Activated CD4-positive, alpha-beta T cell treated with anti-CD3 and anti-CD28 coated beads for 24 hours (primary cell): ENCODE measurements at regions not wholly inside any gene's neighbourhood (a gene's known extent, or its start where the extent isn't known, plus 50 kb on each side); places are given as distances from the start of the nearest gene placed in this dataset.

Experiments
- DNase-seq, 2 donors: peaks; one replicate each; pipeline ENCODE4 v3.0.0-alpha.2; 2020; ENCODE audit warnings: low read depth in 2 of 2

DNA sequence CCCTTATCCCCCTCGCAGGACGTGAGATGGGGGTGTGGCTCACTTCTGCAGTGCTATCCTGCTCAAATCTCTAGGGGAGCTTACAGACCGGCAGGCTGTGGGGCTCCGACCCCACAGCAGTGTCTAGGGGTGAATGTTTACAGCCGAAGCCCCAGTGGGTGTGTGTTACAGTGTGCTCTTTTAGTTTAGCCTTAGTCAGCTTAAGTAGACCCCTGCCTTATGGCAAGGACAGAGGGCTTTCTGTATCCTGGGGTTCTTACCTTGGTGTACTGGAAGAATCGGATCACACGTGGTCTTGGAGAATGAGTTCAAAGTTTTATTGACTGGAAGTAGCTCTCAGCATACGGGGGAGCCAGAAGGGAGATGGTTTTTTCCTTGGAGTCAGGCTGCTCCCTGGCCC is 348.2 kb upstream of the GYPC start:
- DNase-seq = no peak

- no peak for DNase-seq
Observed at GRCh38 chr2:126309185-126309584, 346.8 kb upstream of the GYPC start.

- no peak for DNase-seq
Observed at GRCh38 chr2:126312579-126312978, 343.4 kb upstream of the GYPC start.

- DNase-seq = no peak
Observed at GRCh38 chr2:126315828-126316227, 340.1 kb upstream of the GYPC start.

GRCh38 chr2:126317790-126318431 is 338.0 kb upstream of the GYPC start:
- DNase-seq = no peak

- no peak for DNase-seq
Observed at GRCh38 chr2:126322342-126322741, 333.6 kb upstream of the GYPC start.

- no peak for DNase-seq
Observed at GRCh38 chr2:126325202-126325601, 330.8 kb upstream of the GYPC start.

DNA sequence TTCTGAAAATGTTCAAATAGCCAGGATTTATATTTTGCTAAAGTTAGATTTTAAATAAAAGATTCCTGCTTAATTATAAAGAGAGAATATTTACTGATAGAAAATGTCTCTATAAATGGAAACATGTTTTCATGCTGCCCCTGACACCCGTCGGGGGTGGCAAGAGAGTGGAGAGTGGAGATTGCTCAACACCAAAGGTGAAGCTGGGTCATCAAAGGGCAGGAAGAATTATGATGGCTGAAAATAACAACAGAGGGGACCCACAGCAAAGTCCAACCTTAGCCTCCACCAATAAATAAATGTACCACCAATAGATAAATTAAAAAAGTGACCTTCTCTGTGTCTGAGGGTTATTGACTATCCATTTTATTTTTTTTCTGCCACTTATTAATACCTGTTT is 326.8 kb upstream of the GYPC start:
- DNase-seq = no peak

DNA sequence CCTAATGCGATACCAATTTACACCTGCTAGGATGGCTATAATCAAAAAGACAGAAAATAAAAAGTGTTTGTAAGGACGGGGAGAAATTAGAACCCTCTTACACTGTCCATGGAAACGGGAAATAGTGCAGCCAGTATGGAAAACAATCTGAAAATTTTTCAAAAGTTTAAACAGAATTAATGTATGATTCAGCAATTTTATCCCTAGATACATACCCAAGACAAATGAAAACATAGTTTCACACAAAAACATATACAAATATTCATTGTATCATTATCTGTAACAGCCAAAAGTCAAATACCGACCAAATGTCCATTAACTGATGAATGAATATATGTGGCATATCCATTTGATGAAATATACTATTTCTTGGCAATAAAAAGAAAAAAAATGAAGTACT is 313.5 kb upstream of the GYPC start:
- no peak for DNase-seq

DNA sequence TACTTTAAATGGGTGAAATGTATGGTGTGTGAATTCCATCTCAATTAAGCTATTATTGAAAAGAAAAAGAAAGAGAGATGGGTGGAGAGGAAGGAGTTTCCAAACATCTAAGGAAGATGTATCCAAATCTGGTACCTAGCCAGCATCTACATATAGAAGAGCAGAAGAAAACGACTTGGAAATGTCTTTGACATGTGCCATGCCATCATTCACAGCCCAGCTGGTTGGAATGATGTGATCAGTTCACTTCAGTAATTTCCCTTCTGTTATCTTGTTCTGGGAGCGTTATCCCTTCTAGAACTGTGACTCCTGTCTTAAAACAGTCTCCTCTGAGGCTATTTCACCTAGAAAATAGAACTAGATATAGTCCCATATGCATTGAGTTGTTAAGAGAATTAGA is 312.8 kb upstream of the GYPC start:
- DNase-seq = no peak

- DNase-seq = no peak
Observed at GRCh38 chr2:126344493-126344892, 311.5 kb upstream of the GYPC start.

- DNase-seq = no peak
Observed at GRCh38 chr2:126345691-126346090, 310.3 kb upstream of the GYPC start.

- no peak for DNase-seq
Observed at GRCh38 chr2:126356631-126357030, 299.3 kb upstream of the GYPC start.

DNA sequence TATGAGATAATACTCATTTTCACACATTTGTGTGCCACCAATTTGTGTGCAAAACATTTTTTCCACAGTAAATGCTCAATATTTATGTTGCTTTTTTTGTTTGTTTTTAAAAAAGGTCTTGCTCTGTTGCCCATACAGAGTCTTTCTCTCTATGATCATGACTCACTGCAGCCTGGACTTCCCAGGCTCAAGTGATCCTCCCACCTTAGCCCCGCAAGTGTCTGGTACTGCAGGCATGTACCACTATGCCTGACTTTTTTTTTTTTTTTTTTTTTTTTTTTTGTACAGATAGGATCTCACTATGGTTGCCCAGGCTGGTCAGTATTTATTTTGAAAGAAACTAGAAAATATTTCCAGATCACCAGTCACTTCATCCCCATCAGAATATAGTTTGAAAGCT is 297.8 kb upstream of the GYPC start:
- no peak for DNase-seq

DNA sequence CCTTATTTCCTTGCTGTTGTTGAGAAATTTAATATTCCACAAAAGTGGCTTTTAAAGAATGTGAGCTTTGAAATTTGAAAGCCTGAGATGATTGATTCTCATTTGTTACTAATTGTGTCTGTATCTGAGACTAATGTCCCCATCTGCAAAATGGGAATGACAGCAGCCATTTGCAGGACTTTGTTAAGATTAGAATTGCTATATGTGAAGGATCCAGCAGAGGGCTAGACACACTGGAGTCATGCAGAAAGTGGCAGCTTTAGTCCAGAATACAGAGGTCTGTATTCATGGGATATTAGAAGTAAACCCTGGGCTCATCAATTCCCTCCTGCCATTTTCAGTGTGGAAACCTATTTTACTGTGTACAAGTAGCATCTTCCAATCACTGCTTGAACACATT is 296.5 kb upstream of the GYPC start:
- DNase-seq = no peak

DNA sequence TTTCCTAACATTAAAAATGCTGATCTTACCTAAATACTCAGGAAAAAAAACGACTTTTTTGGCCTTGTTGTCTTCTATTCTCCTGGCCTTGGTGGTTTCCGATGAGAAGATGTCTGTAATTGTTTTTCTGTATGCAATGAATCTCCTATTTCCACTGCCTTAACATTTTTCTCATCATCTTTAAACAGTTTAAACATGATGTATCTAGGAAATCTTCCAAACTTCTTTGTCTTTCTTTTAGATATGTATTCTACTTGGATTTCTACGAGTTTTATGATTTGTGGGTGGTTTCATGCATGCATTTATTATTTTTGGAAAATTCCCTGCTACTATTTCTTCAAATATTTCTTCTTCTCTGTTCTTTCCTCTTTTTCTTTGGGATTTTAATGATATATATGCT is 288.6 kb upstream of the GYPC start:
- DNase-seq = no peak

GRCh38 chr2:126368758-126369157 is 287.2 kb upstream of the GYPC start:
- DNase-seq = no peak

- DNase-seq = no peak
Observed at GRCh38 chr2:126370201-126370600, 285.8 kb upstream of the GYPC start.

GRCh38 chr2:126372406-126372805 is 283.6 kb upstream of the GYPC start:
- DNase-seq = no peak

DNA sequence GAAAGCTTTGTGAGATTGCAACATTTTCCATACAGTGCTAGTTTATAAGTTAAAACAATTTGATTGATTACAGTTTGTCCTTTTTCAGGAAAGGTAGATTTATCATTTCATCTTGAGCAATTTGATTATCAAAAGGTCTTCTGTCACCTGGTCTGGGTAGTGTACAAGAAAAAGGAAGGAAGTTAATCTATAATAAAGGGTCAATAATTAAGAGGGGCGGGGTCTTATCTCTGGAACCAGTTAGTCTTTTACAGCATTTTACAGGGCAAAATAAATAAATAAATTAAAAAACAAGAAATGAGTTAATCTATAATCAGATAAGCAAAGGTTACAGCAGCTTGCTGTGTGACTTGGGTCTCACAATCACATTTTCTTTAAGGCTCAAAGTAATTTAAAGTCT is 277.8 kb upstream of the GYPC start:
- DNase-seq = no peak

- no peak for DNase-seq
Observed at GRCh38 chr2:126381091-126381490, 274.9 kb upstream of the GYPC start.

- no peak for DNase-seq
Observed at GRCh38 chr2:126382998-126383397, 273.0 kb upstream of the GYPC start.

DNA sequence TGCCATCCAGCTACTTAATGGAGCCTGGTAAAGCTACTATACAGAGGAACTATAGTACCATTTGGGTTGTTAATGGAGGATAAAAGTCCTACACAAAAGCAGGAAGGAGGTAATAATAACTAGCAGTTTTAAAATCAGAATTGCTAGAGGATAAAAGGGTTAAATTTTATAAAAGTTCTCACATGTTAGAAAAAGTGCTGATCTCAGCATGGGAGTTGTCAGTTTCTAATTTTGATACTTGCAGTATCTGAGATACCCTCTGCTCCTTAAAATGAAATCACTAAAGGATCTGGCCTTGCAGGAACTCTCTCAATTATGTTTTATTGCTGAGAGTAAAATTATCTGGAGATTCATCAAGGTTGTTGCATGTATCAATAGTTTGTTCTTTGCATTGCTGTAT is 272.2 kb upstream of the GYPC start:
- no peak for DNase-seq

GRCh38 chr2:126385441-126385840 is 270.5 kb upstream of the GYPC start:
- DNase-seq = no peak

DNA sequence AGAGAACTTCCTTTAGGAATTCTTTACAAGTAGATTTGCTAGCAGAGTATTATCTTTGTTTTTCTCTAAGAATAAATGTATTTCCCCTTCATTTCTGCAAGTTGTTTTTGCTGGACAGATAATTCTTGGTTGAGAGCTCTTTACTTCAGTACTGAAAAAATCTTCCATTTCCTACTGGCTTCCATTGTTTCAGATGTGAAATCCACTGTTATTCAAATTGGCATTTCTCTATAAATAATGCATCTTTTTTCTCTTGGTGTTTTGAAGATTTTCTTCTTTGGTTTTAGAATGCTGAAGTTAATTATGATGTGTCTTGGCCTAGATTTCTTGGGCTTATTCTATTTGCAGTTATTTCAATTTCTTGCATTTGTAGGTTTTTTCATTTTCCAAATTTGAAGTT is 270.0 kb upstream of the GYPC start:
- no peak for DNase-seq
